KMS-11 (cell line): ENCODE measurements at regions not wholly inside any gene's neighbourhood (a gene's known extent, or its start where the extent isn't known, plus 50 kb on each side); places are given as distances from the start of the nearest gene placed in this dataset.
A peak's percentile ranks its signal among the peaks of the same experiment; 100 is the strongest.
"Not testable (repeated sequence)": the region's sequence is repeated elsewhere in the genome, so short reads cannot be mapped to it uniquely, and the experiment has no call there.

ENCODE experiments used
- H2AFZ ChIP-seq: fragments of 200-600 bp; sonication (generic); 2 replicates; pipeline ENCODE4 v1.6.1; 2016; ENCODE audit warnings: antibody characterized with exemption, mixed run types, low read depth
- H3K27ac ChIP-seq: fragments of 200-600 bp; sonication (generic); 2 replicates; pipeline ENCODE4 v1.6.1; 2016; ENCODE audit warnings: mild to moderate bottlenecking, mixed run types
- H3K27me3 ChIP-seq: fragments of 200-600 bp; sonication (generic); 2 replicates; pipeline ENCODE4 v1.6.1; 2017; ENCODE audit warnings: mild to moderate bottlenecking, low read depth, mixed run types, moderate library complexity; ENCODE audit not compliant: insufficient read depth
- H3K36me3 ChIP-seq: fragments of 200-600 bp; sonication (generic); 2 replicates; pipeline ENCODE4 v1.6.1; 2017; ENCODE audit warnings: mild to moderate bottlenecking, mixed run types; ENCODE audit not compliant: insufficient read depth
- H3K4me1 ChIP-seq: fragments of 200-600 bp; sonication (generic); 2 replicates; pipeline ENCODE4 v1.6.1; 2016; ENCODE audit warnings: mild to moderate bottlenecking, low read depth, mixed run types; ENCODE audit not compliant: poor library complexity, severe bottlenecking
- H3K4me2 ChIP-seq: fragments of 200-600 bp; sonication (generic); 2 replicates; pipeline ENCODE4 v1.7.0; 2016; ENCODE audit warnings: mild to moderate bottlenecking, mixed run types
- H3K4me3 ChIP-seq: fragments of 200-600 bp; sonication (generic); IDR thresholded peaks from 2 replicates; pipeline ENCODE4 v1.6.1; 2017; ENCODE audit warnings: low read depth, low read length, mixed read lengths; ENCODE audit not compliant: insufficient read depth
- H3K79me2 ChIP-seq: fragments of 200-600 bp; sonication (generic); 2 replicates; pipeline ENCODE4 v1.6.1; 2016; ENCODE audit warnings: low read depth, mixed run types; ENCODE audit not compliant: insufficient read depth
- H3K9ac ChIP-seq: fragments of 200-600 bp; sonication (generic); 2 replicates; pipeline ENCODE4 v1.6.1; 2016; ENCODE audit warnings: mild to moderate bottlenecking, mixed run types
- H4K20me1 ChIP-seq: fragments of 200-600 bp; sonication (generic); 2 replicates; pipeline ENCODE4 v1.6.1; 2016; ENCODE audit warnings: mild to moderate bottlenecking, mixed run types; ENCODE audit not compliant: insufficient read depth
- TF ChIP-seq, protein P1 (sequence below): fragments of 200-600 bp; sonication (generic); conservative IDR thresholded peaks from 2 replicates; pipeline ENCODE4 v1.6.1; 2017; ENCODE audit warnings: low read depth, mild to moderate bottlenecking, antibody characterized with exemption, low read length, moderate library complexity, mixed read lengths

DNA sequence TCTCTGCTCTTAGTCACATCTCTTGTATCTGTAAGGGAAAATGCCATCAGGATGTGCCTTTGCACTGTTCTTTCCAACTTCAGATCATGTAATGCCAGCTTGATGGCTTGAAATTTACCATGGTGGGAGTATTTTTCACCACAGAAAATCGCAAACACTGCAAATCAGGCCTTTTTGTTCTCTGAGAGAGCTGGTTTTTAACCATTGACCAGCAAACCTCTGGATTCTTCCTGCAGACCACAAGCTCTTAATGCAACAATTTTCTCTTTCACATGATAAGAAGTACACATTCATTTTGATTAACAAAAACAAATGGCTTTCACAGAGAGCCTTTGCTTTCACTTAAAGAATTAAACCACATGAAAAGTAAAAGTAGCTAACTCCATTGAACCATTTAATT is 145.4 kb upstream of the NEBL start:
- Histone ChIP-seq H3K27me3 (no peaks in the 10 kb centered on the region), H3K36me3 (no peaks in the 10 kb centered on the region), H3K4me3 (no peak overlapping the region), H2AFZ (no peak overlapping the region), H3K27ac (no peak overlapping the region), H4K20me1 (no peaks in the 10 kb centered on the region), H3K9ac (no peak overlapping the region), H3K79me2 (no peaks in the 10 kb centered on the region), H3K4me1 (peaks cover 13% of the 10 kb centered on the region), H3K4me2 (no peak overlapping the region)
- TF ChIP-seq, protein P1, sequence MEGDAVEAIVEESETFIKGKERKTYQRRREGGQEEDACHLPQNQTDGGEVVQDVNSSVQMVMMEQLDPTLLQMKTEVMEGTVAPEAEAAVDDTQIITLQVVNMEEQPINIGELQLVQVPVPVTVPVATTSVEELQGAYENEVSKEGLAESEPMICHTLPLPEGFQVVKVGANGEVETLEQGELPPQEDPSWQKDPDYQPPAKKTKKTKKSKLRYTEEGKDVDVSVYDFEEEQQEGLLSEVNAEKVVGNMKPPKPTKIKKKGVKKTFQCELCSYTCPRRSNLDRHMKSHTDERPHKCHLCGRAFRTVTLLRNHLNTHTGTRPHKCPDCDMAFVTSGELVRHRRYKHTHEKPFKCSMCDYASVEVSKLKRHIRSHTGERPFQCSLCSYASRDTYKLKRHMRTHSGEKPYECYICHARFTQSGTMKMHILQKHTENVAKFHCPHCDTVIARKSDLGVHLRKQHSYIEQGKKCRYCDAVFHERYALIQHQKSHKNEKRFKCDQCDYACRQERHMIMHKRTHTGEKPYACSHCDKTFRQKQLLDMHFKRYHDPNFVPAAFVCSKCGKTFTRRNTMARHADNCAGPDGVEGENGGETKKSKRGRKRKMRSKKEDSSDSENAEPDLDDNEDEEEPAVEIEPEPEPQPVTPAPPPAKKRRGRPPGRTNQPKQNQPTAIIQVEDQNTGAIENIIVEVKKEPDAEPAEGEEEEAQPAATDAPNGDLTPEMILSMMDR: no peak

DNA sequence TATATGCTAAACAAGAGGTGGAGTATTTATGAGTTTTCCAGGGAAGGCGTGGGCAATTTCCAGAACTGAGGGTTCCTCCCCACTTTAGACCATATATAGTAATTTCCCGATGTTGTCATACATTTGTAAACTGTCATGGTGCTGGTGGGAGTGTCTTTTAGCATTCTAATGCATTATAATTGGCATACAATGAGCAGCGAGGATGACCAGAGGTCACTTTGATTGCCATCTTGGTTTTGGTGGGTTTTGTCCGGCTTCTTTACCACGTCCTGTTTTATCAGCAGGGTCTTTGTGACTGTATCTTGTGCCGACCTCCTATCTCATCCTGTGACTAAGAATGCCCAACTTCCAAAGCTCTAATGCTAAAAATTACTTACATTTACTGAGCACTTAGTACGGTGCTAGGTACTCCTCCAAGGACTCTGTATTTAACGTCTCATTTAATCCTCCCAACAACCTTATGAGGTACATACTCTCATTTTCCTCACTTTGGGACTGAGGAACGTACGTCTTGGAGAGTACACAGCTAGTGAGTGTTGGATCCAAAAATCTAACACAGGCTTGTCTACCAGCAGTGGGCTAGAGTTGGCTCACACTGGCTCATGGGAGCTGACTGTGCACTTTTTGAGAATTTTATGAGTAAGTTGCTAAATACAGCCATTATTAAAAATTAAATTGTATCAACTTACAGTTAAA is 144.8 kb upstream of the NEBL start:
- no peaks in the 10 kb centered on the region for H3K79me2 ChIP-seq
- no peaks in the 10 kb centered on the region for H4K20me1 ChIP-seq
- H3K4me1 ChIP-seq: peaks cover 20% of the 10 kb centered on the region
- H3K27me3 ChIP-seq: no peaks in the 10 kb centered on the region
- H3K36me3 ChIP-seq: no peaks in the 10 kb centered on the region
- TF ChIP-seq, protein P1: no peak
- H3K27ac ChIP-seq: no peak overlapping the region
- H2AFZ ChIP-seq: no peak overlapping the region
- H3K9ac ChIP-seq: no peak overlapping the region
- H3K4me3 ChIP-seq: no peak overlapping the region
- no peak overlapping the region for H3K4me2 ChIP-seq

DNA sequence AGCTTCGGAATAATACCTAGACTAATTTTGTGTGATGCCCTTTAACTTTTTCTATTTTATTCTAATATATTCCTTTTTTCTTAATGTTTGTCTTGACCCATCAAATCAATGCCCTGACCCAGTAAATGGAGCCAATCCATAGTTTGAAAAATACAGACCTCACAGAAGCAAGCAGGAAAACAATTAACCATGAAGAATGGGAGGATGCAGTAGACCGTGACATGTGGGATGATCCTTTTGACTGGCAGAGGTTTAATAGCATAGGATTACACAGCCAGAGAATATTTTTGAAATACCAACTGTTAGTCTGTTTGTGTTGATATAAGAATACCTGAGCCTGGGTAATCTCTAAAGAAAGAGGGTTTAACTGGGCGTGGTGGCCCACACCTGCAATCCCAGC is 142.6 kb upstream of the NEBL start:
- Histone ChIP-seq H3K4me3 (no peak overlapping the region), H3K4me1 (peaks cover 27% of the 10 kb centered on the region)

DNA sequence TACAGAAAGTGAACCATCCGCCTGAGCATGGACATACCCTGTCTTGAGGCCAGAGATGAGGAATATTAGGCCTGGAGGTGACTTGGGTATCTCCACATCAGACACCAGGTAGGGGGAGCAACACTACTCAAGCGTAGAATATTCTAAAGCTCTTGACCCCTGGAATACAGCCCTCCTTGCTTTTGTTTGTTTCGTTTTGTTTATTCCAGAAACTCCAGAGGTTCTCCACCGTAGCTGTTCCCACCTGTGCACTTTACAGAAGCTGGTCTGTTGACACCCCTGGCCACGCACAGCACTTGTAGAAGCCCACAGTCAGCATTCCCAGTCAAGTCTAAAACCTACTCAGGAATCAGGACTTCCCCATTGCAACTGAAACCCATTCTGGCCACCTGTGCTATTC is 139.6 kb upstream of the NEBL start:
- TF ChIP-seq, protein P1: no peak
- H3K4me2 ChIP-seq: peak overlapping the region; percentile 64

More for the DNA sequence above, 142.6 kb upstream of the NEBL start:
- H3K27me3 ChIP-seq: no peaks in the 10 kb centered on the region
- no peak overlapping the region for H3K9ac ChIP-seq
- TF ChIP-seq, protein P1: no peak
- H4K20me1 ChIP-seq: no peaks in the 10 kb centered on the region
- no peak overlapping the region for H3K27ac ChIP-seq
- H3K4me2 ChIP-seq: no peak overlapping the region
- no peak overlapping the region for H2AFZ ChIP-seq
- no peaks in the 10 kb centered on the region for H3K36me3 ChIP-seq
- no peaks in the 10 kb centered on the region for H3K79me2 ChIP-seq

DNA sequence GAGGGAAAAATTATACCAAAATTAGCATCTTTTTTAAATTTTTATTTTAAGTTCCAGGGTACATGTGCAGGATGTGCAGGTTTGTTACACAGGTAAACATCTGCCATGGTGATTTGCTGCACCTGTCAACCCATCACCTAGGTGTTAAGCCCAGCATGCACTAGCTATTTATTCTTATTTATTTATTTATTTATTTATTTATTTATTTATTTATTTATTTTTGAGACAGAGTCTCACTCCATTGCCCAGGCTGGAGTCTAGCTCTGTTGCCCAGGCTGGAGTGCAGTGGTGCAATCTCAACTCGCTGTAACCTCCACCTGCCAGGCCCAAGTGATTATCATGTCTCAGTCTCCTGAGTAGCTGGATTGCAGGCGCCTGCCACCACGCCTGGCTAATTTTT is 137.7 kb upstream of the NEBL start:
- not testable (repeated sequence) for H3K9ac ChIP-seq, H3K27me3 ChIP-seq
- peaks cover 19% of the 10 kb centered on the region for H3K4me1 ChIP-seq

More for the DNA sequence above, 139.6 kb upstream of the NEBL start:
- Histone ChIP-seq H3K79me2 (no peaks in the 10 kb centered on the region), H3K4me1 (peaks cover 19% of the 10 kb centered on the region), H3K4me3 (no peak overlapping the region), H3K36me3 (no peaks in the 10 kb centered on the region), H2AFZ (no peak overlapping the region), H3K27me3 (no peaks in the 10 kb centered on the region), H4K20me1 (no peaks in the 10 kb centered on the region), H3K9ac (no peak overlapping the region), H3K27ac (peak overlapping the region; percentile 16; the same call in 1 of the 2 replicates)

More for the DNA sequence above, 137.7 kb upstream of the NEBL start:
- H3K79me2 ChIP-seq, H3K36me3 ChIP-seq, H3K4me3 ChIP-seq, H2AFZ ChIP-seq, H3K4me2 ChIP-seq, H4K20me1 ChIP-seq, H3K27ac ChIP-seq: not testable (repeated sequence)
